TTC549 (cell line): ENCODE measurements at regions not wholly inside any gene's neighbourhood (a gene's known extent, or its start where the extent isn't known, plus 50 kb on each side); places are given as distances from the start of the nearest gene placed in this dataset.

ENCODE experiments used
- FAIRE-seq: peaks from 2 replicates; lab custom pipeline; 2012; peaks lifted over from hg19 to GRCh38; lab: Jason Lieb, UNC

DNA sequence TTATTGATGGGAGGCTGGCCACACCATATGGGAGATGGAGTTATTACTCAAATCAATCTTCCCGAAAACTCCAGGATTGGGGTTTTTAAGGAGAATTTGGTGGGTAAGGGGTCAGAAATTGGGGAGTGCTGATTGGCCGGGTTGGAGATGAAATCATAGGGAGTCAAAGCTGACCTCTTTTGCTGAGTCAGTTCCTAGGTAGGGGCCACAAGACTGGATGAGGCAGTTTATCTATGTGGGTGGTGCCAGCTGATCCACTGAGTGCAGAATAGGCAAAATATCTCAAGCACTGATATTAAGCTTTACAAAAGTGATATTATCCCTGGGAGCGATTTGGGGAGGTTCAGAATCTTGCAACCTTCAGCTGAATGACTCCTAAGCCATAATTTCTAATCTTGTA lies 75.7 kb upstream of the CLINT1 start:
- FAIRE-seq = no peak

DNA sequence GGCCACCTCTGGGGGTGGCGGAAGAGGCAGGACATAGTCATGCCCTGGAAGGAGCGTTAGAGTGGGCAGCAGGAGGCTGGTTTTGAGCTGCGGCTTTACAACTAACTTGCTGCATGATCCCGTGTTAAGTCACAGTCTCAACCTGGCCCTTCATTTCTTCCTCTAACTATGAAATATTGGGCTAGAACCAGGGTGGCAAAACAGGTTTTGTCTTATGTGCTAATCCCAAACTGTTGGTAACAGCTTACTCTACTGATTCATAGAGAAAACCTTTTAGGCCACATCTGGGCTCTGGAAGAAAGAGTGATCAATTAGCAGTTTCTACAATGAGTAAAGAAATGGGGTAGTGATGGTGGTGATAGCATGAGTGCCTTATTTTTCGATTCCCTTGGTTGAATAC lies 74.1 kb upstream of the CLINT1 start:
- no peak for FAIRE-seq

DNA sequence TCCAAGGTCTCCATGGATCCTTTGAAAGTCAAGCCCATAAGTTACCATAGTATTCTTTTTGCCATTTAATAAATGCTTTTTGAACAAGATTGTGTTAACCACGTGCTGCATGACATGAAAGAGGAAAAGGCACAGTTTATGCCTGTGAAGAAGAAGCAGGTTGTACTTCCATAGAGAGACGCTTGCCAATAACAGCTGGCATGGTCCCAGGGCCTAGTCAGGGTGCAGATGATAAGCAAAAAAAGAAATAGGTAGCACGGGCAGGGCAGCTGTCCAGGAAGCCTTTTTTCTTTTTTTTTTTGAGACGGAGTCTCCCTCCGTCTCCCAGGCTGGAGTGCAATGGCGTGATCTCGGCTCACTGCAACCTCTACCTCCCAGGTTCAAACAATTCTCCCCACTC lies 71.8 kb upstream of the CLINT1 start:
- no peak for FAIRE-seq

DNA sequence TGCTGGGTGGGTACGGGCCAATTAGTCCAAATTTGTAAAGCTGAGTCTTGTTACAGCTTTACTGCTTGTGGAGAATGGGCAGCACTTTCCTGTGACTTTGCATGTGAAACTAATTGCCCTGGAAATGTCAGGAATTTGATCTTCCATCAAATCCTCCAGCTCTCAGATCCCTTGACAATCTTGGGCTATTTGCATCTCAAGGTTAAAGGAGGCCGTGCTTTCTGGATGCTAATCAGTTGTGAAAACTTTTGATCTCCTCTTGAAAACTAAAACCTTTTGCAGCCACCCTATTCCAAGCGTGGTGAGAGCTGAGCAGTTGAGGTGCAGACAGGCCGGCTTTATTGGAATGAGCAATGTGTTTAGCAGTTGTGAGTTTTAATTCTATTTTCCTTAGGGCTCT lies 68.0 kb upstream of the CLINT1 start:
- FAIRE-seq = no peak

DNA sequence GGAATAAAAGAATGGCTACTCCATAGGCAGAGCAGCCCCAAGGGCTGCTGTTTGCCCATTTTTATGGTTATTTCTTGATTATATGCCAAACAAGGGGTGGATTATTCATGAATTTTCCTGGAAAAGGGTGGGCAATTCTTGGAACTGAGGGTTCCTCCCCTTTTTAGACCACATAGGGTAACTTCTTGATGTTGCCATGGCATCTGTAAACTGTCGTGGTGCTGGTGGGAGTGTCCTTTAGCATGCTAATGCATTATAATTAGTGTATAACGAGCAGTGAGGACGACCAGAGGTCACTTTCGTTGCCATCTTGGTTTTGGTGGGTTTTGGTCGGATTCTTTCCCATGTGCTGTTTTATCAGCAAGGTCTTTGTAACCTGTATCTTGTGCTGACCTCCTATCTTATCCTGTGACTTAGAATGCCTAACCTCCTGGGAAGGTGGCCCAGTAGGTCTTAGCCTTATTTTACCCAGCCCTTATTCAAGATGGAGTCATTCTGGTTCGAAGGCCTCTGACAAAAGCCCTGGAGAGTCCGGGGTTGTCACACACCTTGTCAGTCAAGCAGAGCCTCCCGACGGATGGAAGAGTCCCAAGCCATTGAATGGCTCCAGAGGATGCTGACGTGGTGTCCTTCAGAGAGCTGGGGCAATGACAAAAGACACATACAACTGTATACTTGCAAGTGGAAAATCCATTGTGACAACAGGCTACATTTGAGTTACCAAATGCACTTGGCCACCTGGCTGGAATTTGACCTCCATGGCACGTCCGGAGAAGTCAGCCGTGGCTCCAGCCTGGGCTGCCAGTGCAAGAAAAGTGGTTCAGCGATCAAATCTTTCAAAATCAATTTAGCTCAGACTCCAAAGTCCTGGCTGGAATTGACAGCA lies 67.1 kb upstream of the CLINT1 start:
- no peak for FAIRE-seq

DNA sequence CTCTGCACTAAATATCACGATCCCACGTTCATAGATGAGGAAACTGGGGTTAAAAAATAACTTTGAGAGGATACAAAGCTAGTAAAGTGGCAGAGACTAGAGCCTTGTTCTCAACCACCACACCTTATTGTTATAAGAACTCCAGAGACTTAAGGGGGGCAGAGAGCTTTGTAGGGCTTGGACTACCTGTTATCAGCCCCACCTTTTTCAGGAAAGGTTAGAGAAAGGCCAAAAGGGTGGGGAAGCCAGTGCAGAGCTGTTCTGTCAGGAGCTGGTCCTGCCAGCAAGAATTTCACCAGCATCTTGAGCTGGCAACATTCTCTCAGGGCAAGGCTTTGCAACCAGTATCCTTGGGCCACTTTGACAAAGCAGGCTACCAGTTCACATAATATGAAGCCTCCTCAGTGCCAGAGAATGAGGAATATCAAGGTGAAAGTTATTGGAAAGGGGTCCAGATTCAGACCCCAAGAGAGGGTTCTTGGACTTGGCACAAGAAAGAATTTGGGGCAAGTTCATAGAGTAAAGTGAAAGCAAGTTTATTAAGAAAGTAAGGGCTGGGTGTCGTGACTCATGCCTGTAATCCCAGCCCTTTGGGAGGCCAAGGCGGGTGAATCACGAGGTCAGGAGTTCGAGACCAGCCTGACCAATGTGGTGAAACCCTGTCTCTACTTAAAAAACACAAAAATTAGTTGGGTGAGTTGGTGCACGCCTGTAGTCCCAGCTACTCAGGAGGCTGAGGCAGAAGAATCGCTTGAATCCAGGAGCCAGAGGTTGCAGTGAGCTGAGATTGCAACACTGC lies 66.2 kb upstream of the CLINT1 start:
- FAIRE-seq = no peak

DNA sequence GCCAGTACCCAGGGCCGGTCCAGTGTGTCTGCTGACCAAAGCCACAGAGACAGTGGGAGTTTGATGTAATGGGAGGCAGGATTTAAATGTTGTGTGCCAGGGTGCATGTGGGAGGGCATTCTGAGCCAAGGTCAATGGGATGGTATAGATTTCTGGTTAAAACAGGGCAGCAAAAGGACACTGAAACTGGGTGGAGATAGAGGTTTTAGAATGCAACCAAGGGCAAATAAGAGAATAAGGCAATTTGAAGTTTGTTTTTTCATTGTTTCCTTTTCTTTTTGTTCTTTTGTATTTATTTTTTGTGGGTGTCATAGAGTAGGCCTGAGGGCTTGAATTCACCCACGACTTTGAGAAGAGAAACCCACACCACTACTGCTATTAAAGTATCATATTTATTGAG lies 65.5 kb upstream of the CLINT1 start:
- FAIRE-seq = no peak

DNA sequence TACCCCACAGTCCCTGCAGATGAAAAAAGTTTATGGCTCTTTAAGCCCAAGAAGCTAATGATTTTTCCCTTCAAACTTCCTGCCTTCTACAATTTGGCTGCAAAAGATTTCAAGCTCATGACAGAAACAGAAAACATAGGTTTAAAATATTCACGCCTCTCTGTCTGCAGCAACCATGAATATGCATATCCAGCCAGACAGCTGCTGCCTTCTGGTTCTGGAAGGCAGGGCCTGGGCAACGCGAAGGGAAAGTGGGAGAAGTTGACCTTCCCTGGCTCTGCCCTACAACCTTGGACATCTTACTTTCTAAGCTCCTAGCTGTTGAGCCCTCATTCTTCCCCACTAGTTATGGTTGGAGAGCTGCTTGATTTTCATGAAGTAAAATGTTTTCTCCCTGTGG lies 64.8 kb upstream of the CLINT1 start:
- no peak for FAIRE-seq

DNA sequence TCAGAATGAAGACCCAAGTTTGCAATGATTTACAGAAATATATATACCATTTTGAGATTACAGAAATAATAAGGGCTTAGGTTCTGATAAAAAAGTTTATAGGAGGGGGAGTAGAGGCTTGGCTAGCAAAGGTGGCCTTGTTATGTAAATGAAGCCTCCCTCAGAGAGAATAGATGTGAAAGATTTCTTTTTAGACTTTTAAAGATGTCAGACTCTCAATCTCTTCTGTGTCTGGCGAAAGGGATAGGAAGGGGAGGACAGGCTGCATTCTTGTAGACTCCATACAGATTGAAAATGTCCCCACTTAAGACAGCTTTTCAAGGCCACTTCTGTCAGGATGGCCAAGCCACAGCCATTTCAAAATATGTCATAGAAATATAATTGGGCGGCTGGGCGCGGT lies 63.1 kb upstream of the CLINT1 start:
- no peak for FAIRE-seq

DNA sequence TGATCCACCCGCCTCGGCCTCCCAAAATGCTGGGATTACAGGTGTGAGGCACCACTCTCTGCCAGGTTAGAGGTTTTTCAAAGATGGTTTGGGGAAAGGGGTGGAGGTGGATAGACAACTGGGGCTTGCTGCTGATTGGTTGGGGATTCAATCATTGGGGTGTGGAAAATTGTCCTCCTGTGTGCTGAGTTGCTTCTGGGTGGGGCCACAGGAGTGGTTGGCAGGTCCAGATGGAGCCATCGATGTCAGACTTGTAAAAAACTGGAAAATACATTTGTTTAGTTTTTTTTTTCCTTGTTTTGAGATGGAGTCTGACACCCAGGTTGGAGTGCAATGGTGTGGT lies 61.9 kb upstream of the CLINT1 start:
- FAIRE-seq = no peak

DNA sequence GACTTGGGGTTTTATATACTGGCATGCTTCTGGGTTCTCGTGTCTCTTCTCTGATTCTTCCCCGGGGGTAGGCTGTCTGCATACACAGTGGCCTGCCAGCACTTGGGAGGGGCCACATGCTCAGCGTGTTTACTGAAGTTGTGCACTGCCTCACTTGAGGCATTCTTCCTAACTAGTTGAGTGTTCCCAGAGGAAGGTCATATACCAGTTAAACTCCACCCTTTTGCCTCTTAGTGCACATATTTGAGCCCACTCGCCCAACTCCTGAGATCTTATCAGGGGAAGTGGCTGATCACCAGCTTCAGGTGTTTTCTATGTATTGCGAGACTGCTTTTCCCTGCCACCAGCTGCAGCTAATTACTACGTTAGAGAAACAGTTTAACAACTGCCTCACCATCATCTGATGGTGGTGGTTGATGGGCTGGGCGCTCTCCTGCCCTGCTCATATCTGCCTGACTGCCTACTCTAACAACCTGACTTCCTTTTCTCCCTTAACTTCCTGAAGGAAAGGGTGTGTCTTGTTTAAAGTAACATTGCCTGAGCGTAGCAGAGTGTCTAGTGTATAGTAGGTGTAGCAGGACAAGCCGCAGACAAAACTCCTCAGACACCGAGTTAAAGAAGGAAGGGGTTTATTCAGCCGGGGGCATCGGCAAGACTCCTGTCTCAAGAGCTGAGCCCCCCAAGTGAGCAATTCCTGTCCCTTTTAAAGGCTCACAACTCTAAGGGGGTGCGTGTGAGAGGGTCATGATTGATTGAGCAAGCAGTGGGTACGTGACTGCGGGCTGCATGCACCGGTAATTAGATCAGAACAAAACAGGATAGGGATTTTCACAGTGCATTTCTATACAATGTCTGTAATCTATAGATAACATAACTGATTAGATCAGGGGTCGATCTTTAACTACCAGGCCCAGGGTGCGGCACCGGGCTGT lies 60.1 kb upstream of the CLINT1 start:
- FAIRE-seq = no peak

DNA sequence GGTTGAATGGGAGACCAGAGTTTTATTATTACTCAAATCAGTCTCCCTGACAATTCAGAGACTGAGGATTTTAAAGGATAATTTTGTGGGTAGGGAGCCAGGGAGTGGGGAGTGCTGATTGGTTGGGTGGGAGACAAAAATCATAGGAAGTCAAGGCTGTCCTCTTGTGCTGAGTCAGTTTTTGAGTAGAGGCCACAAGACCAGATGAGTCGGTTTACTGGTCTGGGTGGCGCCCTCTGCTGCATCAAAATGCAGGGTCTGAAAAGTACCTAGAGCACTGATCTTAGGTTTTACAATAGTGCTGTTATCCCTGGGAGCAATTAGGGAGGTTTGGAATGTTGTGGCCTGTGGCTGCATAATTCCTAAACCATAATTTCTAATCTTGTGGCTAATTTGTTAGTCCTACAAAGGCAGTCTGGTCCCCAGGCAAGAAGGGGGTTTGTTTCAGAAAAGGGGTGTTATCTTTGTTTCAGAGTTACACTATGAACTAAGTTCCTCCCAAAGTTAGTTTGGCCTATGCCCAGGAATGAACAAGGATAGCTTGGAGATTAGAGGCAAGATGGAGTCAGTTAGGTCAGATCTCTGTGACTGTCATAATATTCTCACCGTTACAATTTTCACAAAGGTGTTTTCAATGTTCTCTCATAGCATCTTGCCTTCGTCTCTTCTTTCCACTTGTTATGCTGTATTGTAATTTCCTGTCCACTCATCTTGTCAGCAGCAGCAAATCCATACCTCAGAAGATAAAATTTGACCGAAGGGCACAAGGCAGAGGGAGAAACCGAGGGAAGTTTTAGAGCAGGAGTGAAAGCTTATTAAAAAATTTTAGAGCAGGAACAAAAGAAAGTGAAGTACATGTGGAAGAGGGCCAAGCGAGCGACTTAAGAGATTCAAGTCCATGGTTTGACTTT lies 59.2 kb upstream of the CLINT1 start:
- no peak for FAIRE-seq

DNA sequence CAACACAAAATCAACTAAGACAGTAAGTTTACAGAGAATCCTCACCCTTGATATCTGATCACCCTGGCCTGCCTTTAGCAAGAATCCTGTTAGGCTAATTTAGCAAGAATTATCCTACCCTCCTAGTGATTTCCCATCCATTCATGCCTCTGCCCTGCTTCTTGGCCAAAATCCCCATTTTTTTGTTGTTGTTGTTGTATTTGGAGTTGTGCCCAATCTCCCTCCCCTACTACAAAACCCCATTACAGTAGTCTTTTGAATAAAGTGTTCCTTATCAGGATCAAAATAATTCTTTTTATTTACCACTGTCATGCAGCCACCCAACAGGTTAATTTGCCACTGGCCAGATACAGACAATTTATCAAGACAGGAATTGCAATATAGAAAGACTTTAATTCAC lies 58.5 kb upstream of the CLINT1 start:
- no peak for FAIRE-seq

DNA sequence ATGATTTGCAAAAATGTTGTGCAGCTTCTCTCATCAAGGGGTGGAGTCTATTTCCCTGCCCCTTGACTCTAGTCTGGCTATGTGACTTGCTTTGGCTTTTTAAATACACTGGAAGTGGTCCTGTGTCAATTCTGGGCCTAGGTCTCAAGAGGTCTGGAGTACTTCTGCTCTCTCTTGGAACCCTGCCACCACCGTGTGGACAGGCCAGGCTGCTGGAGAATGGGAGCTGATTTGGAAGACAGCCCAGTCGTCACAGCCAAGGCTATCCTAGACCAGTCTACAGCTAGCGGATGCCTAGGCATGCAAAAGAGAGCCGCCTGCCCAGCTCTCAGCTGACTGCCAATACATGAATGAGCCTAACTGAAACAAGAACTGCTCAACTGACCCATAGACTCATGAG lies 56.7 kb upstream of the CLINT1 start:
- FAIRE-seq = no peak

DNA sequence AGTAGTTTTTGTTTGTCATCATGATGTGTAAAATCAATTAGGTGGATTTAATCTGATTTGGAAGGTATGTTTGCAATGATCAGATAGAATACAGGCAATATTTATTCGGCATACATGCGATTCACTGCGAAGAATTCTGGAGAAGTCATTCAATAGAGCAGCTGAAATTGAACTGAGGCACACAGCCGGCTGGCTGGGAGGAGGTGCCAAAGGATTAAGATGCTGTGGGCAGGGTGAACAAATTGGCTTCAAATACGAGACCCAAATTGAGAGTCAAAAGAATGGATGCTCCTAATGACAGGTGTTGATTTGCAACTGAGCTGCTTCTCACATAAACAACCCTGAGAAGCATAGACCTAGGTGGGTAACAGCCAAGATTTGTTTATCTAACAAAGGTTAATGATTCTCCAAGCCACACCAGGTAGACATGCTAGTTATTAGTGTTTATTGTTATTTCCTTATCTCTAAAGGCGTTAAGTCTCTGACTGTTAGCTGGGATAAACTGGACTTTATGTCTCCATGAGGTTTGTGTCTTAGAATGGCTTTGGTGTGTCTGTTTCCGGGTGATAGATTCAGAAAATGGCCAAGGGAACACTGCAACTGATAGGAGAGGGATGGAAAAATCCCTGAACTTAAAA lies 55.3 kb upstream of the CLINT1 start:
- no peak for FAIRE-seq

DNA sequence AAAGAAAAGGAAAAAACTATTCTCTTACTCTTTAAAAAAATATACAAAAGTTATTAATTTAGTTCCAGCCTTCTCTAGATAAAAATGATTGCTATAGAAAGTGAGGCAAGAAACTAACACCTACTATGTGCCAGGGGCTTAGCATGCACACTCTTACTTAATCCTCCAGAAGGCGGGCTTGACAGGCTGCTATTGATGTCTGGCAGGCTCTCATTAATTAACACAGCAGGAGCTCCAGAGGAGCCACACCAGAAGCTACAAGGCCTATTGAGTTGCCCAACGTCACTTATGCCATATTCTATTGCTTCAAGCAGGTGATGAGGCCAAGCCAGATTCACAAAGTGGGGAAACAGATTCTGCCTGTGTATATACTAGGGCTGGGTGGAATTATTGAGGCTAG lies 54.6 kb upstream of the CLINT1 start:
- FAIRE-seq = no peak

DNA sequence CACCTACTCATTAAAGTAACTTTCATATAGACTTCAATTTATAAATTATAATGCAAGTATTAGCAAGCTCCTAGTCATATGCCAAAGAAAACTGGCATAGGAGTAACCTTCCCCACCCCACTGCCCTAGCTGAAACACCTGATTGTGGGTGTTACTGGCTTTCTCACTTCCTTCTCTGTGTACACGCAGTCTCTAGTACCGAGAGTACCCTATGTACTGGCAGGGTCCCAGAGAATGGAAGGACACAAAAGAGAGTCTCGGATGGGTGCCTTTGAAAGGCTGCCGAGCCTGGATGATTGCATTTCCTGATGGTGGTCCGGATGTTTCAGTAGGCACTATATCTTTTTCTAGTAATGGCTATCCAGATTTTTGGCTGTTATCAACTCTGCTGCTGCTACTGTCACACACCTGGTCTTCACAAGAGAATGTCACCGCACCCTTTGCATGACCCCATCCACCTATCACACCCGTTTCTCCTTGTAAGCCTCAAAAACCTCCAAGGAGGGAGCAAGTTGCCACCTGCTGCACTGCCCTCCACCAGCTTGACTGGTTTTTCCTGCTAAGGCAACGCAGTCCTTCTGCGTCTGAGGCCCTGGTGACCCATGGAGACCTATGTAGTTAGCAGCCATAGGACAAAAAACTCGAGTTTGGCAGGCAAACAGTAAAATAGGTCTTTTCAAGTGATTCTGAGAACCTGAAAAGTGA lies 53.8 kb upstream of the CLINT1 start:
- FAIRE-seq = no peak

DNA sequence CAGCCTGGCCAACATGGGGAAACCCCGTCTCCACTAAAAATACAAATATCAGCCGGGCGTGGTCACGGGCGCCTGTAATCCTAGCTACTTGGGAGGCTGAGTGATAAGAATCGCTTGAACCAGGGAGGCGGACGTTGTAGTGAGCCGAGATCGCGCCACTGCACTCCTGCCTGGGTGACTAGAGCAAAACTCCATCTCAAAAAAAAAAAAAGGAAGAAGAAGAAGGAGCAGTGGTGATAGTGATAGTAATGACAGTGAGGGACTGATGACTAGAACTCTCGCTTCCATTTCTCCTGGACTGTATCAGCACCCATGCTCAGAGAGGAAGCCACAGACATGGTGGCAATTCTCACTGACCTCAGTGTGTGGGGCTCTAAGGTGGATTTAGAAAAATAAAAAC lies 52.6 kb upstream of the CLINT1 start:
- FAIRE-seq = no peak
